ENCODE measurements at regions not wholly inside any gene's neighbourhood (a gene's known extent, or its start where the extent isn't known, plus 50 kb on each side); places are given as distances from the start of the nearest gene placed in this dataset.

GRCh38 chr4:155599596-155599995, 67.1 kb upstream of the GUCY1A1 start:
- no peaks in the 10 kb centered on the region for H3K36me3 Mint-ChIP-seq
- H3K27ac Mint-ChIP-seq = no peak overlapping the region
- DNase-seq (ENCODE audit: low spot score in 2 of 2) (no peak), ATAC-seq (ENCODE audit: low read depth) (no peak)
- peaks cover 1% of the 10 kb centered on the region for H3K27me3 Mint-ChIP-seq
- no peaks in the 10 kb centered on the region for H3K9me3 Mint-ChIP-seq
- H3K4me1 Mint-ChIP-seq = no peaks in the 10 kb centered on the region
- H3K4me3 Mint-ChIP-seq = no peak overlapping the region

DNA sequence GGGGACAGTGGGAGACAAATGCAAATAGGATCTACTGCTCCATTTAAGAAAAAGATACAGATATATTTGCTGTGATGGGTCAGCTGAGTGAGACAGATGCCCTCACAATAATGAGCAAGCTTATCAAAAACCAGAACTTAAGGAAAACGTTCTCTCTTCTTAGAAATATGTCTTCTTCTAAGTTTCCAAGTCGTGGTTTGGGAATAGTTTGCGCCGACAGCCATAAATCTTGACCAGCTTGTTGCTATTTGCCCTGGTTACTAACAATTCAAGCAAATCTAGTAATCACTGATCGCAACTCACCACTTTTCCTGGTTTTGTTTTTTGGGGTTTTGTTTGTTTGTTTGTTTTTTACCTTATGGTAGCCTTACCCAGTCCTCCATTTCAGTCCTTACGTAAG, 67.6 kb upstream of the GUCY1A1 start:
- H3K4me1 Mint-ChIP-seq = no peaks in the 10 kb centered on the region
- H3K36me3 Mint-ChIP-seq = no peaks in the 10 kb centered on the region
- DNase-seq (ENCODE audit: low spot score in 2 of 2) (no peak), ATAC-seq (ENCODE audit: low read depth) (no peak)
- H3K27me3 Mint-ChIP-seq = peaks cover under 1% of the 10 kb centered on the region
- H3K27ac Mint-ChIP-seq = no peak overlapping the region
- H3K4me3 Mint-ChIP-seq = no peak overlapping the region
- no peaks in the 10 kb centered on the region for H3K9me3 Mint-ChIP-seq

- H3K27me3 Mint-ChIP-seq = no peaks in the 10 kb centered on the region
- no peaks in the 10 kb centered on the region for H3K36me3 Mint-ChIP-seq
- H3K27ac Mint-ChIP-seq = no peak overlapping the region
- ATAC-seq (ENCODE audit: low read depth) (no peak), DNase-seq (ENCODE audit: low spot score in 2 of 2) (no peak)
- H3K4me1 Mint-ChIP-seq = no peaks in the 10 kb centered on the region
- H3K9me3 Mint-ChIP-seq = no peaks in the 10 kb centered on the region
- no peak overlapping the region for H3K4me3 Mint-ChIP-seq
Observed at GRCh38 chr4:155597933-155598451, 68.7 kb upstream of the GUCY1A1 start.

- no peaks in the 10 kb centered on the region for H3K27me3 Mint-ChIP-seq
- ATAC-seq (ENCODE audit: low read depth) = no peak
- H3K4me3 Mint-ChIP-seq = no peak overlapping the region
- no peaks in the 10 kb centered on the region for H3K4me1 Mint-ChIP-seq
- H3K9me3 Mint-ChIP-seq = no peaks in the 10 kb centered on the region
- no peak overlapping the region for H3K27ac Mint-ChIP-seq
- no peak for DNase-seq (ENCODE audit: low spot score in 2 of 2)
- no peaks in the 10 kb centered on the region for H3K36me3 Mint-ChIP-seq
Observed at GRCh38 chr4:155597281-155597680, 69.4 kb upstream of the GUCY1A1 start.

- no peaks in the 10 kb centered on the region for H3K36me3 Mint-ChIP-seq
- no peak overlapping the region for H3K4me3 Mint-ChIP-seq
- DNase-seq (ENCODE audit: low spot score in 2 of 2) = no peak
- peaks cover 3% of the 10 kb centered on the region for H3K9me3 Mint-ChIP-seq
- H3K27me3 Mint-ChIP-seq = no peaks in the 10 kb centered on the region
- ATAC-seq (ENCODE audit: low read depth) = no peak
- no peaks in the 10 kb centered on the region for H3K4me1 Mint-ChIP-seq
- H3K27ac Mint-ChIP-seq = no peak overlapping the region
Observed at GRCh38 chr4:155593793-155594192, 72.9 kb upstream of the GUCY1A1 start.

- ATAC-seq (ENCODE audit: low read depth) (no peak), DNase-seq (ENCODE audit: low spot score in 2 of 2) (no peak)
- H3K27ac Mint-ChIP-seq = no peak overlapping the region
- H3K4me3 Mint-ChIP-seq = no peak overlapping the region
- no peaks in the 10 kb centered on the region for H3K4me1 Mint-ChIP-seq
- H3K36me3 Mint-ChIP-seq = no peaks in the 10 kb centered on the region
- H3K9me3 Mint-ChIP-seq = peaks cover 6% of the 10 kb centered on the region
- no peaks in the 10 kb centered on the region for H3K27me3 Mint-ChIP-seq
Observed at GRCh38 chr4:155592938-155593297, 73.7 kb upstream of the GUCY1A1 start.

GRCh38 chr4:155592179-155592937, 74.3 kb upstream of the GUCY1A1 start:
- Mint-ChIP-seq H3K4me3 (no peak overlapping the region), H3K36me3 (no peaks in the 10 kb centered on the region), H3K9me3 (peaks cover 6% of the 10 kb centered on the region), H3K27ac (no peak overlapping the region), H3K4me1 (no peaks in the 10 kb centered on the region), H3K27me3 (no peaks in the 10 kb centered on the region)
- no peak for DNase-seq (ENCODE audit: low spot score in 2 of 2)
- no peak for ATAC-seq (ENCODE audit: low read depth)

- Mint-ChIP-seq H3K4me1 (no peaks in the 10 kb centered on the region), H3K27ac (no peak overlapping the region), H3K27me3 (no peaks in the 10 kb centered on the region), H3K4me3 (no peak overlapping the region), H3K36me3 (no peaks in the 10 kb centered on the region), H3K9me3 (peaks cover 6% of the 10 kb centered on the region)
- no peak for ATAC-seq (ENCODE audit: low read depth)
- no peak for DNase-seq (ENCODE audit: low spot score in 2 of 2)
Observed at GRCh38 chr4:155591738-155592143, 74.9 kb upstream of the GUCY1A1 start.

DNA sequence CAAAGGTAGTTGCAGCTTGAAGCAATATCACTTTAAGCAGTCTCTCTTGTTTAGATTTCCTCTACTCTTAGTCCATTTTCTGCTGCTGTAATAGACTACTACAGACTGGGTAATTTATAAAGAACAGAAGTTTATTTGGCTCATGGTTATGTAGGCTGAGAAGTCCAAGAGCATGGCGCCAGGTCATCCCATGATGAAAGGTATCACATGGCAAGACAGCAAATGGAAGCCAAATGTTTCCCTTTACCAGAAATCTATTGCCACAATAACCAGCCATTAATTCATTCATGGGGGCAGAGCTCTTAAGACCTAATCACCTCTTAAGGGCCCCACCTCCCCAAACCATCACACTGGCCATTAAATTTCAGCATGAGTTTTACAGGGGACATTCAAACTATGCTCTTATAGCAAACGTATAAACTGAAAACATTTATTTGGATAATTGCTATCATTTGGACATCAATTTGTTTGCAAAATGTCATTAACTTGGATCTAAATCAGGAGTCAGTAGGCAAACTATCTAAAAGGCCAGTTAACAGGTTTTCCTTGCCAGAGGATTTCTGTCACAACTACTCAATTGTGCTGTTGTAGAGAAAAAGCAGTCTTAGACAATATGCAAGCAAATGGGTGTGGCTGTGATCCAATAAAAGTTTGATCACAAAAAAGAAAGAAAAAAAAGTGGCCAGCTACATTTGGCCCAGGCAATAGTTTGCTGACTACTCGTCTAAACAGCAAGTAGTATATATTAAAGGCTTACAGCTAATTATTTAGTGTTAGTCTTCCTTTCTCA, 75.7 kb upstream of the GUCY1A1 start:
- ATAC-seq (ENCODE audit: low read depth) = no peak
- H3K9me3 Mint-ChIP-seq = peaks cover 6% of the 10 kb centered on the region
- H3K4me3 Mint-ChIP-seq = no peak overlapping the region
- no peaks in the 10 kb centered on the region for H3K27me3 Mint-ChIP-seq
- no peaks in the 10 kb centered on the region for H3K4me1 Mint-ChIP-seq
- DNase-seq (ENCODE audit: low spot score in 2 of 2) = no peak
- no peaks in the 10 kb centered on the region for H3K36me3 Mint-ChIP-seq
- H3K27ac Mint-ChIP-seq = no peak overlapping the region

GRCh38 chr4:155588437-155588836, 78.2 kb upstream of the GUCY1A1 start:
- H3K4me1 Mint-ChIP-seq = no peaks in the 10 kb centered on the region
- H3K36me3 Mint-ChIP-seq = no peaks in the 10 kb centered on the region
- no peaks in the 10 kb centered on the region for H3K27me3 Mint-ChIP-seq
- H3K27ac Mint-ChIP-seq = no peak overlapping the region
- H3K4me3 Mint-ChIP-seq = no peak overlapping the region
- DNase-seq (ENCODE audit: low spot score in 2 of 2) (no peak), ATAC-seq (ENCODE audit: low read depth) (no peak)
- H3K9me3 Mint-ChIP-seq = peaks cover 6% of the 10 kb centered on the region

DNA sequence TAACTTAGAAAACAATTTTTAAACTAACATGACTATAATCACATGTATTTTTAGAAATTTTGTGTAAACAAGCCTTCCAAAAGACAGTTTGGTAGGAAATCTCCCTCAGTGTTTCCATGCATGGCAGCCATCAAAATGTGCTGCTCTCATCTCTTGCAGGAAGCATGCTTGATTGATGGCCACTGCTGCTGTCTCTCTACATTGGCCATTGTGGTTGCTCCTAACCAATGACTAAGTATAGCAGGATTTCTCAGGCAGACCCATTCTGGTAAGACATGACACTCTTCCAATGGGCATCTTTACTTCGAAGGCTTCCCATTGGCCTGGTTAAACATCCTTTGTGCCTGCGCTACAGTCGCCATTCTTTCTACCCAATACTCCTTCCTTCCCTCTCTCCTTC, 78.9 kb upstream of the GUCY1A1 start:
- no peaks in the 10 kb centered on the region for H3K36me3 Mint-ChIP-seq
- DNase-seq (ENCODE audit: low spot score in 2 of 2) = no peak

DNA sequence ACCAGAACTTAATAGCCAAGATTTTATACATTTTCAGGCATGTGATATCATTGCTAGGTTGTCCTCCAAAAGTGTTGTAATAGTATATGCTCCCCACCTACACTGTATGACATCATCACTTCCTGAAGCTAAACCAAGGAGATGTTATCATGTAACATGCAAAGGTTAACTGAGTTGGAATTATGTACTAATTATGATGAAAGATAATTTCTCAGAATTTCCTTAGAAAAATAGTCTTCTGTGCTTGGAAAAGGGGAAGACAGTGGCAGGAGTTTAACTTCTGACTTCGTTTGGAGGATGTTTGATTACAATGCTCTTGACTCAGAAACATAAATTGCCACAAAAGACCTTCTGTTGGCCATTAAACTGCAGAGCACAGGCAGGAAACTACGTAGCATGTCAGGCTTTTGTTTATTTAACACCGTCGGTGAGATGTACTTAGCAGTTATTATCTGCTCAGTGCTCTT, 83.6 kb upstream of the GUCY1A1 start:
- no peak overlapping the region for H3K4me3 Mint-ChIP-seq
- H3K36me3 Mint-ChIP-seq = no peaks in the 10 kb centered on the region
- H3K9me3 Mint-ChIP-seq = peaks cover 4% of the 10 kb centered on the region
- ATAC-seq (ENCODE audit: low read depth) (no peak), DNase-seq (ENCODE audit: low spot score in 2 of 2) (no peak)
- no peak overlapping the region for H3K27ac Mint-ChIP-seq
- no peaks in the 10 kb centered on the region for H3K27me3 Mint-ChIP-seq
- no peaks in the 10 kb centered on the region for H3K4me1 Mint-ChIP-seq

More for the DNA sequence above, 78.9 kb upstream of the GUCY1A1 start:
- Mint-ChIP-seq H3K27me3 (no peaks in the 10 kb centered on the region), H3K9me3 (peaks cover 6% of the 10 kb centered on the region), H3K4me3 (no peak overlapping the region), H3K27ac (no peak overlapping the region), H3K4me1 (no peaks in the 10 kb centered on the region)
- no peak for ATAC-seq (ENCODE audit: low read depth)

DNA sequence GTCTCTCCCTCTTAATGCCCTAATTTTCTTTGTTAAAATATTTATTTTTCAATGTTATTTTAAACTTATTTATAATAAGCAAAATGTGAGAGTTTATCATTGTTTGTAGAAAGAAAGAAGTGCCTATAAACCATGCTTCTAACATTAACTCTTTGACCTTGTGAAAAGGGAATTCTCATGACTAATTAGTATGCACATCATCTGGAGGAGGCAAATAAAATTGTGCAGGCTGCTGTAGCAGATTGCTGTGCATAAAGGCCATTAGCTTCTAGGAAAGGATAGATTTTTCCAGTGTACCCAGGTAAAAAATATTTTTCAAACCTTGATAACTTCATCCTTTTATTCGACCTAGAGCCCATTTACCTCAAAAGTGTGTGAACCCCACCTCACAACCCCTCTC, 84.6 kb upstream of the GUCY1A1 start:
- ATAC-seq (ENCODE audit: low read depth) (no peak), DNase-seq (ENCODE audit: low spot score in 2 of 2) (no peak)
- Mint-ChIP-seq H3K27ac (no peak overlapping the region), H3K4me1 (no peaks in the 10 kb centered on the region), H3K9me3 (peaks cover 4% of the 10 kb centered on the region), H3K27me3 (no peaks in the 10 kb centered on the region), H3K4me3 (no peak overlapping the region), H3K36me3 (no peaks in the 10 kb centered on the region)

- no peak overlapping the region for H3K27ac Mint-ChIP-seq
- peaks cover 6% of the 10 kb centered on the region for H3K9me3 Mint-ChIP-seq
- ATAC-seq (ENCODE audit: low read depth) = no peak
- H3K4me1 Mint-ChIP-seq = no peaks in the 10 kb centered on the region
- no peak overlapping the region for H3K4me3 Mint-ChIP-seq
- no peak for DNase-seq (ENCODE audit: low spot score in 2 of 2)
- H3K36me3 Mint-ChIP-seq = no peaks in the 10 kb centered on the region
- no peaks in the 10 kb centered on the region for H3K27me3 Mint-ChIP-seq
Observed at GRCh38 chr4:155578726-155579370, 87.8 kb upstream of the GUCY1A1 start.
